Esophagus muscularis mucosa (tissue), 4 donors: ENCODE measurements at regions not wholly inside any gene's neighbourhood (a gene's known extent, or its start where the extent isn't known, plus 50 kb on each side); places are given as distances from the start of the nearest gene placed in this dataset.

Source experiments
- DNase-seq: peaks from one replicate; pipeline ENCODE4 v3.0.0-alpha.2; 2017; ENCODE audit errors: extremely low spot score
- H3K27ac ChIP-seq, 4 donors: fragments of 200-600 bp; sonication (generic); replicated peaks in 1 of 4; 1 replicate in 3 of 4; 2 replicates in 1 of 4; pipeline ENCODE4 v1.5.1; 2016 to 2019; ENCODE audit warnings: mild to moderate bottlenecking in 1 of 4
- H3K27me3 ChIP-seq, 4 donors: fragments of 200-600 bp; sonication (generic); one replicate each; pipeline versions ENCODE4 v1.5.1 to v1.6.0; 2016 to 2019
- H3K36me3 ChIP-seq, 4 donors: fragments of 200-600 bp; sonication (generic); one replicate each; pipeline ENCODE4 v1.5.1; 2016 to 2019
- H3K4me1 ChIP-seq, 4 donors: fragments of 200-600 bp; sonication (generic); one replicate each; pipeline ENCODE4 v1.5.1; 2016 to 2019
- H3K4me3 ChIP-seq, 4 donors: fragments of 200-600 bp; sonication (generic); 1 replicate in 2 of 4; 2 replicates in 2 of 4; pipeline ENCODE4 v1.5.1; 2016 to 2019; ENCODE audit warnings: mild to moderate bottlenecking in 4 of 4, moderate library complexity in 1 of 4
- H3K9me3 ChIP-seq, 4 donors: fragments of 200-600 bp; sonication (generic); 1 replicate in 3 of 4; 2 replicates in 1 of 4; pipeline ENCODE4 v1.5.1; 2016 to 2019
- CTCF ChIP-seq, 3 experiments: fragments of 200-600 bp in 2 of 3; fragments of 450-650 bp in 1 of 3; sonication (generic) in 2 of 3; IDR thresholded peaks; one replicate each; pipeline ENCODE4 v1.5.1; 2017 to 2019; ENCODE audit warnings: antibody characterized with exemption in 3 of 3, mild to moderate bottlenecking in 2 of 3, moderate library complexity in 1 of 3
- EP300 ChIP-seq: sonication (generic); formaldehyde crosslinking; IDR thresholded peaks from one replicate; pipeline ENCODE4 v1.6.1; 2017; ENCODE audit warnings: antibody characterized with exemption
- POLR2A ChIP-seq: fragments of 450-650 bp; IDR thresholded peaks from one replicate; pipeline ENCODE4 v1.6.1; 2017; ENCODE audit warnings: antibody characterized with exemption, moderate library complexity, mild to moderate bottlenecking, low read depth
- POLR2AphosphoS5 ChIP-seq, 2 donors: sonication (generic); formaldehyde crosslinking; IDR thresholded peaks; one replicate each; pipeline ENCODE4 v1.6.1; 2017; ENCODE audit warnings: antibody characterized with exemption in 2 of 2
- WGBS: methylation state at CpG from one replicate; pipeline ENCODE4 v1.1.5; 2018; 5-methylcytosine and 5-hydroxymethylcytosine counted together
- intact Hi-C: fragments of 100-400 bp; cut with DNase I; formaldehyde crosslinking; loops from one replicate; pipeline ENCODE4 v1.15.1; 2023

- Histone ChIP-seq H3K4me3 (no peak overlapping the region), H3K36me3 (peaks cover 4 to 45% (median 11%) of the 10 kb centered on the region in 4 donors), H3K4me1 (peaks cover 0 to 10% (median 9%) of the 10 kb centered on the region in 4 donors), H3K27ac (no peak overlapping the region), H3K9me3 (no peaks in the 10 kb centered on the region), H3K27me3 (no peaks in the 10 kb centered on the region)
- no peak for DNase-seq
- intact Hi-C loops, result no loop called here
- TF ChIP-seq CTCF (IDR thresholded peaks at IDR 0.05), result no peak
- no peak for TF ChIP-seq EP300
- TF ChIP-seq POLR2A, result no peak
- no peak for TF ChIP-seq POLR2AphosphoS5 (IDR thresholded peaks at IDR 0.05)
- WGBS, result 93% methylated on average over 2 of the region's 2 CpGs
Measured at GRCh38 chr6:144753023-144753705, 468.0 kb downstream of the UTRN start.

GRCh38 chr6:144756469-144756868 is 471.3 kb downstream of the UTRN start:
- Histone ChIP-seq H3K27me3 (no peaks in the 10 kb centered on the region), H3K27ac (no peak overlapping the region), H3K36me3 (peaks cover 0 to 25% (median 9%) of the 10 kb centered on the region in 4 donors), H3K9me3 (no peaks in the 10 kb centered on the region), H3K4me3 (no peak overlapping the region), H3K4me1 (peaks cover 0 to 10% (median 9%) of the 10 kb centered on the region in 4 donors)
- intact Hi-C loops, result no loop called here
- TF ChIP-seq POLR2A (no peak), POLR2AphosphoS5 (IDR thresholded peaks at IDR 0.05) (no peak), CTCF (IDR thresholded peaks at IDR 0.05) (no peak), EP300 (no peak)
- 38% methylated on average over 2 of the region's 2 CpGs for WGBS
- no peak for DNase-seq

- Histone ChIP-seq H3K27me3 (no peaks in the 10 kb centered on the region), H3K4me3 (no peak overlapping the region), H3K9me3 (no peaks in the 10 kb centered on the region), H3K27ac (no peak overlapping the region), H3K36me3 (peaks cover 0 to 18% (median 3%) of the 10 kb centered on the region in 4 donors), H3K4me1 (peaks cover 0 to 10% (median 9%) of the 10 kb centered on the region in 4 donors)
- 88% methylated on average over 3 of the region's 3 CpGs for WGBS
- DNase-seq, result no peak
- TF ChIP-seq POLR2AphosphoS5 (IDR thresholded peaks at IDR 0.05) (no peak), POLR2A (no peak), CTCF (IDR thresholded peaks at IDR 0.05) (no peak), EP300 (no peak)
- intact Hi-C loops, result no loop called here
Measured at GRCh38 chr6:144757299-144757698, 472.2 kb downstream of the UTRN start.

GRCh38 chr6:144757730-144758129 is 472.6 kb downstream of the UTRN start:
- H3K4me1 ChIP-seq, result peaks cover 0 to 10% (median 9%) of the 10 kb centered on the region in 4 donors

GRCh38 chr6:144758602-144759001 is 473.5 kb downstream of the UTRN start:
- Histone ChIP-seq H3K4me3 (no peak overlapping the region), H3K9me3 (no peaks in the 10 kb centered on the region), H3K27me3 (no peaks in the 10 kb centered on the region), H3K27ac (no peak overlapping the region), H3K36me3 (peaks cover 0 to 8% (median 3%) of the 10 kb centered on the region in 4 donors), H3K4me1 (peaks cover 0 to 10% (median 9%) of the 10 kb centered on the region in 4 donors)
- intact Hi-C loops, result no loop called here
- no peak for TF ChIP-seq CTCF (IDR thresholded peaks at IDR 0.05)
- TF ChIP-seq POLR2A, result no peak
- no peak for TF ChIP-seq EP300
- TF ChIP-seq POLR2AphosphoS5 (IDR thresholded peaks at IDR 0.05), result no peak
- WGBS, result 79% methylated on average over 3 of the region's 3 CpGs
- no peak for DNase-seq

More at GRCh38 chr6:144757730-144758129, 472.6 kb downstream of the UTRN start:
- Histone ChIP-seq H3K27me3 (no peaks in the 10 kb centered on the region), H3K27ac (no peak overlapping the region), H3K9me3 (no peaks in the 10 kb centered on the region), H3K4me3 (no peak overlapping the region), H3K36me3 (peaks cover 0 to 15% (median 4%) of the 10 kb centered on the region in 4 donors)
- intact Hi-C loops, result no loop called here
- whole genome bisulfite sequencing, result 86% methylated on average over 3 of the region's 3 CpGs
- DNase-seq, result no peak
- TF ChIP-seq POLR2AphosphoS5 (IDR thresholded peaks at IDR 0.05) (no peak), EP300 (no peak)
